ENCODE measurements at regions not wholly inside any gene's neighbourhood (a gene's known extent, or its start where the extent isn't known, plus 50 kb on each side); places are given as distances from the start of the nearest gene placed in this dataset.

DNA sequence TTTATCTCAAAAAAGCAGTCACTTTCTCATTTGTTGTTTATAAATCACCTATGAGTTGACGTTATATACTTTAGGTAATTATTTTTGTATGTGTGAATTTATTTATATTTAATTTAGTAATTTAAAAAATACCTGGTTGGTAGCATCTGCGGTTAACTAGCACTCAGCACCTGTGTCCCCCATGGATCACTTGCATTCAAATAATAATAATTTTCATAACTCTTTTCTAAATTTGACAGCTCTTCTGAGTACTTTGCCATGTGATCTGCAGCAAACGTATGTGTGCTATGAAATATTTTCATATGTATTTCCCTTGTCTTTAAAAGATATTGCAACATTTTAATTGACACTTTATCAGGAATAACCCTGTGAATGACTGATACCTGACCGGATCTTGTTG lies 88.1 kb downstream of the CMPK2 start (continued):
- TF ChIP-seq SAP30 (IDR thresholded peaks at IDR 0.05; ENCODE audit: insufficient read depth, insufficient replicate concordance, low read length) (no peak), POU5F1 (IDR thresholded peaks at IDR 0.05; ENCODE audit: low read depth, low read length) (no peak), HDAC2 (IDR thresholded peaks at IDR 0.05; ENCODE audit: borderline replicate concordance in 1 of 2, low read depth in 2 of 2, low read length in 2 of 2) (no peak), RFX5 (IDR thresholded peaks at IDR 0.05; ENCODE audit: borderline replicate concordance, low read depth, low read length) (no peak), CREB1 (IDR thresholded peaks at IDR 0.05) (no peak)

Measured in H1 (cell line).